Neuronal stem cell (in vitro differentiated cells): ENCODE measurements at regions not wholly inside any gene's neighbourhood (a gene's known extent, or its start where the extent isn't known, plus 50 kb on each side); places are given as distances from the start of the nearest gene placed in this dataset.

Experiments used
- DNase-seq: peaks from one replicate; pipeline ENCODE4 v3.0.0-alpha.2; 2013; ENCODE audit warnings: low spot score
- H2AFZ ChIP-seq: one replicate; pipeline ENCODE4 v1.6.1; 2013; ENCODE audit warnings: mild to moderate bottlenecking, low read length, inconsistent platforms
- H2AK5ac ChIP-seq: 2 replicates; pipeline ENCODE4 v1.6.1; 2013; ENCODE audit warnings: low read depth, mild to moderate bottlenecking, inconsistent platforms, low read length, moderate library complexity, mixed read lengths
- H2BK120ac ChIP-seq: 2 replicates; pipeline ENCODE4 v1.6.1; 2013; ENCODE audit warnings: low read depth, mild to moderate bottlenecking, inconsistent platforms, low read length, moderate library complexity, mixed read lengths
- H2BK12ac ChIP-seq: one replicate; pipeline ENCODE4 v1.6.1; 2013; ENCODE audit warnings: low read length, inconsistent platforms
- H2BK15ac ChIP-seq: 2 replicates; pipeline ENCODE4 v1.6.1; 2013; ENCODE audit warnings: mild to moderate bottlenecking, low read length, inconsistent platforms, mixed read lengths
- H2BK5ac ChIP-seq: one replicate; pipeline ENCODE4 v1.6.1; 2013; ENCODE audit warnings: inconsistent platforms, mild to moderate bottlenecking, low read length, moderate library complexity
- H3K14ac ChIP-seq: one replicate; pipeline ENCODE4 v1.6.1; 2013; ENCODE audit warnings: low read length, inconsistent platforms
- H3K18ac ChIP-seq: 2 replicates; pipeline ENCODE4 v1.6.1; 2013; ENCODE audit warnings: low read length, inconsistent platforms
- H3K23ac ChIP-seq: 2 replicates; pipeline ENCODE4 v1.6.1; 2013; ENCODE audit warnings: low read depth, mild to moderate bottlenecking, mixed read lengths, low read length, inconsistent platforms; ENCODE audit not compliant: poor library complexity
- H3K27ac ChIP-seq: replicated peaks from 3 replicates; pipeline ENCODE4 v1.5.1; 2013; ENCODE audit warnings: low read length, inconsistent platforms
- H3K27me3 ChIP-seq, 3 experiments: 2 replicates each; pipeline ENCODE4 v1.6.1; 2013; ENCODE audit warnings: low read length in 3 of 3, mild to moderate bottlenecking in 2 of 3, inconsistent platforms in 1 of 3, low read depth in 1 of 3, mixed read lengths in 1 of 3, moderate library complexity in 1 of 3; ENCODE audit not compliant: control insufficient read depth in 3 of 3, insufficient read depth in 3 of 3
- H3K36me3 ChIP-seq, 2 donors: replicated peaks in 1 of 2; 2 replicates each; pipeline ENCODE4 v1.6.1; 2013; ENCODE audit warnings: low read length in 2 of 2; ENCODE audit not compliant: control insufficient read depth in 2 of 2, insufficient read depth in 2 of 2
- H3K4ac ChIP-seq: 2 replicates; pipeline ENCODE4 v1.6.1; 2013; ENCODE audit warnings: inconsistent platforms, mild to moderate bottlenecking, low read length, moderate library complexity
- H3K4me1 ChIP-seq, 2 donors: 1 replicate in 1 of 2; 2 replicates in 1 of 2; pipeline ENCODE4 v1.6.1; 2013; ENCODE audit warnings: low read length in 2 of 2, low read depth in 1 of 2; ENCODE audit not compliant: control insufficient read depth in 2 of 2, insufficient read depth in 1 of 2
- H3K4me2 ChIP-seq: one replicate; pipeline ENCODE4 v1.6.1; 2013; ENCODE audit warnings: mild to moderate bottlenecking, low read length, inconsistent platforms; ENCODE audit not compliant: insufficient read depth, poor library complexity, severe bottlenecking
- H3K4me3 ChIP-seq, 2 donors: 2 replicates each; pipeline ENCODE4 v1.5.1; 2013; ENCODE audit warnings: low read length in 2 of 2, mild to moderate bottlenecking in 2 of 2, inconsistent platforms in 1 of 2, moderate library complexity in 1 of 2
- H3K79me1 ChIP-seq: one replicate; pipeline ENCODE4 v1.6.1; 2013; ENCODE audit warnings: low read depth, mild to moderate bottlenecking, inconsistent platforms, low read length, moderate library complexity
- H3K9ac ChIP-seq: one replicate; pipeline ENCODE4 v1.6.1; 2013; ENCODE audit warnings: mild to moderate bottlenecking, low read depth, low read length, inconsistent platforms; ENCODE audit not compliant: poor library complexity
- H3K9me3 ChIP-seq, 2 donors: replicated peaks in 1 of 2; 2 replicates each; pipeline versions ENCODE3 to v1.6.1; 2013; ENCODE audit warnings: low read length in 2 of 2, mild to moderate bottlenecking in 2 of 2, inconsistent platforms in 1 of 2, low read depth in 1 of 2, mixed read lengths in 1 of 2, moderate library complexity in 1 of 2; ENCODE audit not compliant: control insufficient read depth in 2 of 2, insufficient read depth in 1 of 2
- H4K8ac ChIP-seq: one replicate; pipeline ENCODE4 v1.6.1; 2013; ENCODE audit warnings: low read depth, mild to moderate bottlenecking, inconsistent platforms, low read length, moderate library complexity
- H4K91ac ChIP-seq: one replicate; pipeline ENCODE4 v1.6.1; 2013; ENCODE audit warnings: low read length, low read depth, mild to moderate bottlenecking, inconsistent platforms; ENCODE audit not compliant: poor library complexity
- WGBS, 2 donors: extraction: QIAGEN DNeasy Blood & Tissue Kit; methylation state at CpG; one replicate each; pipeline ENCODE4 v1.1.7; 2013; ENCODE audit warnings: missing lambda C conversion rate in 2 of 2, mixed read lengths in 1 of 2; ENCODE audit not compliant: insufficient read length in 2 of 2, insufficient replicate concordance in 1 of 2; ENCODE audit errors: extremely low coverage in 2 of 2; 5-methylcytosine and 5-hydroxymethylcytosine counted together

- Histone ChIP-seq H3K4me3 (no peak overlapping the region), H3K4me2 (no peak overlapping the region), H2AK5ac (no peak overlapping the region), H4K91ac (no peak overlapping the region), H3K23ac (no peak overlapping the region), H4K8ac (no peak overlapping the region), H2BK12ac (no peak overlapping the region), H2BK120ac (no peak overlapping the region), H2BK15ac (no peak overlapping the region), H3K4me1 (no peaks in the 10 kb centered on the region), H2AFZ (no peak overlapping the region), H3K9me3 (no peaks in the 10 kb centered on the region), H3K14ac (no peak overlapping the region), H3K9ac (no peak overlapping the region), H3K18ac (no peak overlapping the region), H3K4ac (no peak overlapping the region), H3K27me3 (no peaks in the 10 kb centered on the region), H3K27ac (no peak overlapping the region), H2BK5ac (no peak overlapping the region), H3K36me3 (no peaks in the 10 kb centered on the region), H3K79me1 (no peaks in the 10 kb centered on the region)
- DNase-seq, result no peak
- WGBS, 2 donors, result no CpG with 5 or more reads among the region's 3 CpGs
Observed at GRCh38 chr6:147740326-147740725, 231.8 kb downstream of the SAMD5 start.

GRCh38 chr6:147740916-147741315, 232.4 kb downstream of the SAMD5 start:
- H3K9me3 ChIP-seq, result no peaks in the 10 kb centered on the region
- no peaks in the 10 kb centered on the region for H3K79me1 ChIP-seq
- no peak overlapping the region for H2BK15ac ChIP-seq
- H3K4me2 ChIP-seq, result no peak overlapping the region
- H2BK120ac ChIP-seq, result no peak overlapping the region
- H3K36me3 ChIP-seq, result no peaks in the 10 kb centered on the region
- H2AK5ac ChIP-seq, result no peak overlapping the region
- no peaks in the 10 kb centered on the region for H3K4me1 ChIP-seq
- H3K27ac ChIP-seq, result no peak overlapping the region
- no peak for DNase-seq
- WGBS, 2 donors, result no CpG with 5 or more reads among the region's 3 CpGs
- H3K4ac ChIP-seq, result no peak overlapping the region
- H3K27me3 ChIP-seq, result no peaks in the 10 kb centered on the region
- no peak overlapping the region for H3K18ac ChIP-seq
- H4K8ac ChIP-seq, result no peak overlapping the region
- H2AFZ ChIP-seq, result no peak overlapping the region
- H3K4me3 ChIP-seq, result no peak overlapping the region
- no peak overlapping the region for H3K23ac ChIP-seq
- H2BK12ac ChIP-seq, result no peak overlapping the region
- no peak overlapping the region for H4K91ac ChIP-seq
- H3K14ac ChIP-seq, result no peak overlapping the region
- H3K9ac ChIP-seq, result no peak overlapping the region
- no peak overlapping the region for H2BK5ac ChIP-seq

- no peak overlapping the region for H4K91ac ChIP-seq
- H3K4me2 ChIP-seq, result no peak overlapping the region
- no peaks in the 10 kb centered on the region for H3K9me3 ChIP-seq
- H3K14ac ChIP-seq, result no peak overlapping the region
- H2BK15ac ChIP-seq, result no peak overlapping the region
- H3K9ac ChIP-seq, result no peak overlapping the region
- H3K18ac ChIP-seq, result no peak overlapping the region
- H3K4ac ChIP-seq, result no peak overlapping the region
- WGBS, 2 donors, result no CpG with 5 or more reads among the region's 9 CpGs
- H2AK5ac ChIP-seq, result no peak overlapping the region
- no peak for DNase-seq
- no peak overlapping the region for H3K23ac ChIP-seq
- no peak overlapping the region for H2BK120ac ChIP-seq
- no peak overlapping the region for H4K8ac ChIP-seq
- H3K36me3 ChIP-seq, result no peaks in the 10 kb centered on the region
- H2BK5ac ChIP-seq, result no peak overlapping the region
- H3K4me1 ChIP-seq, result no peaks in the 10 kb centered on the region
- H3K4me3 ChIP-seq, result no peak overlapping the region
- H3K27me3 ChIP-seq, result no peaks in the 10 kb centered on the region
- no peak overlapping the region for H2BK12ac ChIP-seq
- no peak overlapping the region for H3K27ac ChIP-seq
- no peak overlapping the region for H2AFZ ChIP-seq
- no peaks in the 10 kb centered on the region for H3K79me1 ChIP-seq
Observed at GRCh38 chr6:147741389-147741788, 232.9 kb downstream of the SAMD5 start.

- Histone ChIP-seq H4K91ac (no peak overlapping the region), H3K9ac (no peak overlapping the region), H3K27ac (no peak overlapping the region), H3K14ac (no peak overlapping the region), H3K36me3 (no peaks in the 10 kb centered on the region), H2BK120ac (no peak overlapping the region), H3K4me2 (no peak overlapping the region), H4K8ac (no peak overlapping the region), H3K79me1 (no peaks in the 10 kb centered on the region), H3K4me1 (no peaks in the 10 kb centered on the region), H3K27me3 (no peaks in the 10 kb centered on the region), H3K4ac (no peak overlapping the region), H3K9me3 (no peaks in the 10 kb centered on the region), H3K4me3 (no peak overlapping the region), H2BK5ac (no peak overlapping the region), H3K18ac (no peak overlapping the region), H3K23ac (no peak overlapping the region), H2BK12ac (no peak overlapping the region), H2AK5ac (no peak overlapping the region), H2AFZ (no peak overlapping the region), H2BK15ac (no peak overlapping the region)
- DNase-seq, result no peak
- no CpG with 5 or more reads among the region's 3 CpGs for WGBS, 2 donors
Observed at GRCh38 chr6:147742440-147742839, 233.9 kb downstream of the SAMD5 start.
